SK-N-SH (cell line): ENCODE measurements at regions not wholly inside any gene's neighbourhood (a gene's known extent, or its start where the extent isn't known, plus 50 kb on each side); places are given as distances from the start of the nearest gene placed in this dataset.

Experiments
- CHD2 ChIP-seq: fragments of 150-350 bp; IDR thresholded peaks from 2 replicates; pipeline ENCODE4 v1.6.1; 2018; ENCODE audit warnings: low read length; ENCODE audit not compliant: partially characterized antibody
- RAD21 ChIP-seq: IDR thresholded peaks from 2 replicates; pipeline ENCODE4 v1.6.1; 2012; ENCODE audit warnings: mild to moderate bottlenecking, low read length

DNA sequence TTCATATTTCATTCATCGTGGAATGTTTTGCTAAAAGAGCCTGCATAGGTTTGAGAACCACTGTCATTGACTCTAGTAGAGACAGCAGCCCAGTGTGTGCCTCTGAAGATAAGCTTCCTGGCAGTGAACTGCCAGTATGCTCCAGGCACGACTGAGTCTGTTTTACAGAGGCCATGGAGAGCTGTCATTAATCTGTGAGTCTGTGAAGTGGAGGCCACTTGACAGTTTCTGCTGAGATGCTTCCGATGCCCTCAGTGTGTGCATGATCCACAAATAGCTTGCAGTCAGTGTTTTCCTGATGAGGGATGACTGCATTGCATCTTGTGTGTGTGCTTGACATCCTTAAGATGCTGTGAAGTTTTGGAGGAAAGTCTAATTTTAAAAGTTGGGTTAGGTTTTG is 162.2 kb downstream of the PFKFB3 start:
- TF ChIP-seq CHD2 = no peak
- TF ChIP-seq RAD21 = no peak
